SK-N-SH treated with all-trans-retinoic acid at 6 μM for 48 hours (cell line): ENCODE measurements at regions not wholly inside any gene's neighbourhood (a gene's known extent, or its start where the extent isn't known, plus 50 kb on each side); places are given as distances from the start of the nearest gene placed in this dataset.

Experiments
- ARNTL ChIP-seq: fragments of 450-650 bp; formaldehyde crosslinking; IDR thresholded peaks from 2 replicates; pipeline ENCODE4 v1.5.0; 2020; ENCODE audit warnings: low read depth, mild to moderate bottlenecking, moderate library complexity, borderline replicate concordance
- CREB5 ChIP-seq: fragments of 250-450 bp; sonication (Bioruptor Pico); IDR thresholded peaks from 2 replicates; pipeline ENCODE4 v1.5.1; 2020; ENCODE audit warnings: low read depth, mild to moderate bottlenecking, moderate library complexity
- ISL1 ChIP-seq: fragments of 250-450 bp; sonication (Bioruptor Pico); IDR thresholded peaks from 2 replicates; pipeline ENCODE4 v2.1.2; 2022; ENCODE audit warnings: mild to moderate bottlenecking, moderate library complexity
- OSR1 ChIP-seq: fragments of 250-450 bp; sonication (Bioruptor Pico); IDR thresholded peaks from 2 replicates; pipeline ENCODE4 v1.8.0; 2022; ENCODE audit warnings: moderate library complexity, mild to moderate bottlenecking, inconsistent platforms
- PATZ1 ChIP-seq: fragments of 250-450 bp; sonication (Bioruptor Pico); IDR thresholded peaks from 2 replicates; pipeline ENCODE4 v1.8.0; 2020; ENCODE audit warnings: mild to moderate bottlenecking, moderate library complexity, borderline replicate concordance
- RARB ChIP-seq: fragments of 250-450 bp; sonication (Bioruptor Pico); IDR thresholded peaks from 2 replicates; pipeline ENCODE4 v1.8.0; 2021; ENCODE audit warnings: mild to moderate bottlenecking, moderate library complexity
- TCF4 ChIP-seq: fragments of 250-450 bp; sonication (Bioruptor Pico); IDR thresholded peaks from 2 replicates; pipeline ENCODE4 v1.8.0; 2021; ENCODE audit warnings: mild to moderate bottlenecking, moderate library complexity, borderline replicate concordance
- ZFP3 ChIP-seq: fragments of 250-450 bp; sonication (Bioruptor Pico); IDR thresholded peaks from 2 replicates; pipeline ENCODE4 v1.5.0; 2020; ENCODE audit warnings: mild to moderate bottlenecking, moderate library complexity
- ZFP30 ChIP-seq: fragments of 450-650 bp; formaldehyde crosslinking; IDR thresholded peaks from 2 replicates; pipeline ENCODE4 v1.5.0; 2022; ENCODE audit warnings: mild to moderate bottlenecking, moderate library complexity

- TF ChIP-seq OSR1 (CRISPR knock-in tag) (no peak), CREB5 (CRISPR knock-in tag) (no peak), ZFP30 (CRISPR knock-in tag) (no peak), ZFP3 (CRISPR knock-in tag) (no peak), RARB (CRISPR knock-in tag) (no peak), ISL1 (CRISPR knock-in tag) (no peak), TCF4 (CRISPR knock-in tag) (no peak), PATZ1 (no peak), ARNTL (CRISPR knock-in tag) (no peak)
Measured at GRCh38 chr7:9026121-9026520, 592.7 kb downstream of the NXPH1 start.
